Liver (tissue), 3 donors: ENCODE measurements at regions not wholly inside any gene's neighbourhood (a gene's known extent, or its start where the extent isn't known, plus 50 kb on each side); places are given as distances from the start of the nearest gene placed in this dataset.

ENCODE experiments used
- ATF3 ChIP-seq: IDR thresholded peaks from 2 replicates; pipeline ENCODE4 v1.6.1; 2016; ENCODE audit warnings: antibody characterized with exemption
- MAX ChIP-seq: IDR thresholded peaks from 2 replicates; pipeline ENCODE4 v1.6.1; 2016; ENCODE audit warnings: antibody characterized with exemption
- RAD21 ChIP-seq, 2 donors: IDR thresholded peaks; 2 replicates each; pipeline ENCODE4 v1.6.1; 2016; ENCODE audit warnings: antibody characterized with exemption in 2 of 2, mild to moderate bottlenecking in 2 of 2
- REST ChIP-seq: IDR thresholded peaks from 2 replicates; pipeline ENCODE4 v1.6.1; 2016; ENCODE audit warnings: antibody characterized with exemption, mild to moderate bottlenecking
- SP1 ChIP-seq: IDR thresholded peaks from 2 replicates; pipeline ENCODE4 v1.6.1; 2018; ENCODE audit warnings: antibody characterized with exemption, mild to moderate bottlenecking
- TAF1 ChIP-seq: conservative IDR thresholded peaks from 2 replicates; pipeline ENCODE4 v1.6.1; 2016; ENCODE audit warnings: antibody characterized with exemption, mild to moderate bottlenecking
- YY1 ChIP-seq: IDR thresholded peaks from 2 replicates; pipeline ENCODE4 v1.6.1; 2016; ENCODE audit warnings: antibody characterized with exemption, mild to moderate bottlenecking
- TF ChIP-seq, protein P1 (sequence below): fragments of 150-350 bp; IDR thresholded peaks from 2 replicates; pipeline ENCODE4 v1.5.1; 2017; ENCODE audit warnings: improper control_type of control experiment, low read depth, low read length; ENCODE audit not compliant: missing input control
- TF ChIP-seq, protein P2 (sequence below): IDR thresholded peaks from 2 replicates; pipeline ENCODE4 v1.6.1; 2016; ENCODE audit warnings: antibody characterized with exemption
- donor health status: healthy.
- donor health status: healthy.

GRCh38 chr7:25857376-25858067 lies 294.5 kb upstream of the NFE2L3 start:
- no peak for TF ChIP-seq ATF3
- TF ChIP-seq TAF1, result no peak
- TF ChIP-seq, protein P1, sequence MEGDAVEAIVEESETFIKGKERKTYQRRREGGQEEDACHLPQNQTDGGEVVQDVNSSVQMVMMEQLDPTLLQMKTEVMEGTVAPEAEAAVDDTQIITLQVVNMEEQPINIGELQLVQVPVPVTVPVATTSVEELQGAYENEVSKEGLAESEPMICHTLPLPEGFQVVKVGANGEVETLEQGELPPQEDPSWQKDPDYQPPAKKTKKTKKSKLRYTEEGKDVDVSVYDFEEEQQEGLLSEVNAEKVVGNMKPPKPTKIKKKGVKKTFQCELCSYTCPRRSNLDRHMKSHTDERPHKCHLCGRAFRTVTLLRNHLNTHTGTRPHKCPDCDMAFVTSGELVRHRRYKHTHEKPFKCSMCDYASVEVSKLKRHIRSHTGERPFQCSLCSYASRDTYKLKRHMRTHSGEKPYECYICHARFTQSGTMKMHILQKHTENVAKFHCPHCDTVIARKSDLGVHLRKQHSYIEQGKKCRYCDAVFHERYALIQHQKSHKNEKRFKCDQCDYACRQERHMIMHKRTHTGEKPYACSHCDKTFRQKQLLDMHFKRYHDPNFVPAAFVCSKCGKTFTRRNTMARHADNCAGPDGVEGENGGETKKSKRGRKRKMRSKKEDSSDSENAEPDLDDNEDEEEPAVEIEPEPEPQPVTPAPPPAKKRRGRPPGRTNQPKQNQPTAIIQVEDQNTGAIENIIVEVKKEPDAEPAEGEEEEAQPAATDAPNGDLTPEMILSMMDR, result no peak
- TF ChIP-seq SP1, result no peak
- TF ChIP-seq REST, result no peak
- TF ChIP-seq YY1, result no peak
- TF ChIP-seq MAX, result no peak
- TF ChIP-seq RAD21 (IDR thresholded peaks at IDR 0.05), result no peak
- TF ChIP-seq, protein P2, sequence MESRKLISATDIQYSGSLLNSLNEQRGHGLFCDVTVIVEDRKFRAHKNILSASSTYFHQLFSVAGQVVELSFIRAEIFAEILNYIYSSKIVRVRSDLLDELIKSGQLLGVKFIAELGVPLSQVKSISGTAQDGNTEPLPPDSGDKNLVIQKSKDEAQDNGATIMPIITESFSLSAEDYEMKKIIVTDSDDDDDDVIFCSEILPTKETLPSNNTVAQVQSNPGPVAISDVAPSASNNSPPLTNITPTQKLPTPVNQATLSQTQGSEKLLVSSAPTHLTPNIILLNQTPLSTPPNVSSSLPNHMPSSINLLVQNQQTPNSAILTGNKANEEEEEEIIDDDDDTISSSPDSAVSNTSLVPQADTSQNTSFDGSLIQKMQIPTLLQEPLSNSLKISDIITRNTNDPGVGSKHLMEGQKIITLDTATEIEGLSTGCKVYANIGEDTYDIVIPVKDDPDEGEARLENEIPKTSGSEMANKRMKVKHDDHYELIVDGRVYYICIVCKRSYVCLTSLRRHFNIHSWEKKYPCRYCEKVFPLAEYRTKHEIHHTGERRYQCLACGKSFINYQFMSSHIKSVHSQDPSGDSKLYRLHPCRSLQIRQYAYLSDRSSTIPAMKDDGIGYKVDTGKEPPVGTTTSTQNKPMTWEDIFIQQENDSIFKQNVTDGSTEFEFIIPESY, result no peak
